DOHH2 (cell line): ENCODE measurements at regions not wholly inside any gene's neighbourhood (a gene's known extent, or its start where the extent isn't known, plus 50 kb on each side); places are given as distances from the start of the nearest gene placed in this dataset.

Source experiments
- H3F3A ChIP-seq: fragments of 200-600 bp; sonication (generic), shearing (Covaris generic); 2 replicates; pipeline ENCODE4 v1.6.0; 2016; ENCODE audit warnings: antibody characterized with exemption, mild to moderate bottlenecking; ENCODE audit not compliant: control insufficient read depth, insufficient read depth
- H3K27ac ChIP-seq: fragments of 200-600 bp; sonication (generic); 2 replicates; pipeline ENCODE4 v1.5.1; 2014; ENCODE audit warnings: low read depth, mild to moderate bottlenecking, low read length, moderate library complexity
- H3K27me3 ChIP-seq: fragments of 200-600 bp; sonication (generic); 2 replicates; pipeline ENCODE4 v1.6.1; 2014; ENCODE audit warnings: mild to moderate bottlenecking, low read length, mixed read lengths; ENCODE audit not compliant: control insufficient read depth
- H3K36me3 ChIP-seq: fragments of 200-600 bp; sonication (generic); 2 replicates; pipeline ENCODE4 v1.6.1; 2014; ENCODE audit warnings: mild to moderate bottlenecking, low read length, moderate library complexity, mixed read lengths; ENCODE audit not compliant: control insufficient read depth
- H3K4me1 ChIP-seq: fragments of 200-600 bp; sonication (generic); 2 replicates; pipeline ENCODE4 v1.6.1; 2014; ENCODE audit warnings: mild to moderate bottlenecking, low read length, mixed read lengths; ENCODE audit not compliant: control insufficient read depth
- H3K4me2 ChIP-seq: fragments of 200-600 bp; sonication (generic); 2 replicates; pipeline ENCODE4 v1.6.0; 2014; ENCODE audit warnings: mild to moderate bottlenecking, low read length, moderate library complexity
- H3K4me3 ChIP-seq: fragments of 200-600 bp; sonication (generic); 2 replicates; pipeline ENCODE4 v1.5.1; 2014; ENCODE audit warnings: mild to moderate bottlenecking, low read length, mixed read lengths
- H3K79me2 ChIP-seq: fragments of 200-600 bp; sonication (generic); 2 replicates; pipeline ENCODE4 v1.6.1; 2014; ENCODE audit warnings: mild to moderate bottlenecking, low read length, mixed read lengths; ENCODE audit not compliant: control insufficient read depth
- H3K9me2 ChIP-seq: fragments of 200-600 bp; sonication (generic); replicated peaks from 2 replicates; pipeline ENCODE4 v1.6.1; 2014; ENCODE audit warnings: mild to moderate bottlenecking, low read length, mixed read lengths; ENCODE audit not compliant: control insufficient read depth
- H3K9me3 ChIP-seq: fragments of 200-600 bp; sonication (generic); 2 replicates; pipeline ENCODE4 v1.6.1; 2014; ENCODE audit warnings: antibody characterized with exemption, low read length, mixed read lengths; ENCODE audit not compliant: control insufficient read depth, insufficient read depth
- H4K20me1 ChIP-seq: fragments of 200-600 bp; sonication (generic); 2 replicates; pipeline ENCODE4 v1.6.0; 2014; ENCODE audit warnings: low read depth, mild to moderate bottlenecking, antibody characterized with exemption, low read length, moderate library complexity; ENCODE audit not compliant: control insufficient read depth, insufficient read depth
- EZH2phosphoT487 ChIP-seq: fragments of 200-600 bp; sonication (generic); IDR thresholded peaks from 2 replicates; pipeline ENCODE4 v1.6.1; 2017; ENCODE audit warnings: borderline replicate concordance, mild to moderate bottlenecking, antibody characterized with exemption, low read length, moderate library complexity, mixed read lengths
- TF ChIP-seq, protein P1 (sequence below): fragments of 200-600 bp; sonication (generic); IDR thresholded peaks from one replicate; pipeline ENCODE4 v1.5.1; 2014; ENCODE audit warnings: antibody characterized with exemption, mild to moderate bottlenecking, low read depth, low read length; ENCODE audit not compliant: poor library complexity, severe bottlenecking

DNA sequence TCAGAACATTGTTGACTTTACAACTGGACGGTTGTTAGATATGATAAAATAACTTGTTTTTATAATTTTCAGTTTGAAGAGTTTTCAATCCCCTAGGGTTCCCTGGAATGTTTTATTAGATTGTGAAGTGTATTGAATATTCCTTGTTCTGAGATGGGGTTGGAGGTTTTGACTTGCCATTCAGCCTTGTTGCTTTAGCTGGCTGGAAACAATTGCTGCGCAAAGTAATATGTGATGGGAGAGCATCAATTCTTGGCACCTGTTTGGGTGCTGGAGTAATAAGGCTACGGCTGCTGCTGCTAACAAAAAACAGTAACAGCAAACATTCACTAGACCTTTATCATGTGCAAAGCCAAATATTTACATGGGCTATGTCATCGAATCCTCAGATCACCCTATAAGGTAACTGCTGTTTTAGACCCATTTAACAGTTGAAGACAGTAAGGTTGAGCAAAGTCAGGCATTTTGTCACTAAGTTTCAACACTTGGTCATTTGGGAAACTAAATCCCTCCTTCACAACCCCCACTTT is 241.0 kb upstream of the TBX3 start:
- H3K79me2 ChIP-seq: no peaks in the 10 kb centered on the region
- no peak overlapping the region for H3K27ac ChIP-seq
- H3K4me2 ChIP-seq: no peak overlapping the region
- no peaks in the 10 kb centered on the region for H3K36me3 ChIP-seq
- no peak overlapping the region for H3K4me3 ChIP-seq
- no peak for TF ChIP-seq EZH2phosphoT487
- TF ChIP-seq, protein P1, sequence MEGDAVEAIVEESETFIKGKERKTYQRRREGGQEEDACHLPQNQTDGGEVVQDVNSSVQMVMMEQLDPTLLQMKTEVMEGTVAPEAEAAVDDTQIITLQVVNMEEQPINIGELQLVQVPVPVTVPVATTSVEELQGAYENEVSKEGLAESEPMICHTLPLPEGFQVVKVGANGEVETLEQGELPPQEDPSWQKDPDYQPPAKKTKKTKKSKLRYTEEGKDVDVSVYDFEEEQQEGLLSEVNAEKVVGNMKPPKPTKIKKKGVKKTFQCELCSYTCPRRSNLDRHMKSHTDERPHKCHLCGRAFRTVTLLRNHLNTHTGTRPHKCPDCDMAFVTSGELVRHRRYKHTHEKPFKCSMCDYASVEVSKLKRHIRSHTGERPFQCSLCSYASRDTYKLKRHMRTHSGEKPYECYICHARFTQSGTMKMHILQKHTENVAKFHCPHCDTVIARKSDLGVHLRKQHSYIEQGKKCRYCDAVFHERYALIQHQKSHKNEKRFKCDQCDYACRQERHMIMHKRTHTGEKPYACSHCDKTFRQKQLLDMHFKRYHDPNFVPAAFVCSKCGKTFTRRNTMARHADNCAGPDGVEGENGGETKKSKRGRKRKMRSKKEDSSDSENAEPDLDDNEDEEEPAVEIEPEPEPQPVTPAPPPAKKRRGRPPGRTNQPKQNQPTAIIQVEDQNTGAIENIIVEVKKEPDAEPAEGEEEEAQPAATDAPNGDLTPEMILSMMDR: no peak
- no peaks in the 10 kb centered on the region for H3K4me1 ChIP-seq
- no peaks in the 10 kb centered on the region for H3F3A ChIP-seq
- H3K9me2 ChIP-seq: no peaks in the 10 kb centered on the region
- H3K27me3 ChIP-seq: no peaks in the 10 kb centered on the region
- H4K20me1 ChIP-seq: no peaks in the 10 kb centered on the region
- H3K9me3 ChIP-seq: no peaks in the 10 kb centered on the region

GRCh38 chr12:114921781-114922180 is 237.8 kb upstream of the TBX3 start:
- Histone ChIP-seq H3F3A (no peaks in the 10 kb centered on the region), H3K9me3 (no peaks in the 10 kb centered on the region), H3K36me3 (no peaks in the 10 kb centered on the region), H3K4me3 (no peak overlapping the region), H3K4me2 (no peak overlapping the region), H3K9me2 (no peaks in the 10 kb centered on the region), H3K27ac (no peak overlapping the region), H3K27me3 (no peaks in the 10 kb centered on the region), H3K4me1 (no peaks in the 10 kb centered on the region), H3K79me2 (no peaks in the 10 kb centered on the region), H4K20me1 (no peaks in the 10 kb centered on the region)
- no peak for TF ChIP-seq EZH2phosphoT487
- TF ChIP-seq, protein P1: no peak

- no peaks in the 10 kb centered on the region for H4K20me1 ChIP-seq
- no peaks in the 10 kb centered on the region for H3K79me2 ChIP-seq
- no peaks in the 10 kb centered on the region for H3K9me2 ChIP-seq
- H3K36me3 ChIP-seq: no peaks in the 10 kb centered on the region
- TF ChIP-seq EZH2phosphoT487: no peak
- TF ChIP-seq, protein P1: no peak
- H3K4me3 ChIP-seq: no peak overlapping the region
- no peaks in the 10 kb centered on the region for H3F3A ChIP-seq
- H3K4me1 ChIP-seq: no peaks in the 10 kb centered on the region
- H3K4me2 ChIP-seq: no peak overlapping the region
- no peaks in the 10 kb centered on the region for H3K9me3 ChIP-seq
- no peak overlapping the region for H3K27ac ChIP-seq
- H3K27me3 ChIP-seq: no peaks in the 10 kb centered on the region
Measured at GRCh38 chr12:114920771-114921554, 237.0 kb upstream of the TBX3 start.
